Activated effector memory CD4-positive, alpha-beta T cell treated with Interleukin-2 at 50 U/mL for 16 hours (primary cell): ENCODE measurements at regions not wholly inside any gene's neighbourhood (a gene's known extent, or its start where the extent isn't known, plus 50 kb on each side); places are given as distances from the start of the nearest gene placed in this dataset.
"Not testable (repeated sequence)": the region's sequence is repeated elsewhere in the genome, so short reads cannot be mapped to it uniquely, and the experiment has no call there.

Experiments used
- DNase-seq: peaks from one replicate; pipeline ENCODE4 v3.0.0-alpha.2; 2020

- DNase-seq: no peak
Observed at GRCh38 chr14:104306450-104307040, 168.2 kb downstream of the KIF26A start.

GRCh38 chr14:104307246-104307626 is 168.8 kb downstream of the KIF26A start:
- DNase-seq: no peak

GRCh38 chr14:104307627-104308401 is 169.4 kb downstream of the KIF26A start:
- DNase-seq: no peak

GRCh38 chr14:104308534-104308933 is 170.1 kb downstream of the KIF26A start:
- DNase-seq: not testable (repeated sequence)

GRCh38 chr14:104309657-104310369 is 171.4 kb downstream of the KIF26A start:
- DNase-seq: no peak

- DNase-seq: no peak
Observed at GRCh38 chr14:104311358-104311757, 173.0 kb downstream of the KIF26A start.

GRCh38 chr14:104313674-104314073 is 175.3 kb downstream of the KIF26A start:
- DNase-seq: no peak

- no peak for DNase-seq
Observed at GRCh38 chr14:104314251-104314941, 176.0 kb downstream of the KIF26A start.

GRCh38 chr14:104315169-104315568 is 176.8 kb downstream of the KIF26A start:
- DNase-seq: no peak

- DNase-seq: no peak
Observed at GRCh38 chr14:104315625-104316024, 177.2 kb downstream of the KIF26A start.

- DNase-seq: no peak
Observed at GRCh38 chr14:104316121-104316722, 177.8 kb downstream of the KIF26A start.

- DNase-seq: no peak
Observed at GRCh38 chr14:104316723-104317491, 178.5 kb downstream of the KIF26A start.

GRCh38 chr14:104317492-104317805 is 179.1 kb downstream of the KIF26A start:
- DNase-seq: no peak

GRCh38 chr14:104317975-104318557 is 179.7 kb downstream of the KIF26A start:
- no peak for DNase-seq

- DNase-seq: no peak
Observed at GRCh38 chr14:104318558-104319490, 180.4 kb downstream of the KIF26A start.

GRCh38 chr14:104319491-104320241 is 181.3 kb downstream of the KIF26A start:
- no peak for DNase-seq

GRCh38 chr14:104320611-104321086 is 182.3 kb downstream of the KIF26A start:
- no peak for DNase-seq

- DNase-seq: no peak
Observed at GRCh38 chr14:104321088-104321801, 182.9 kb downstream of the KIF26A start.

- DNase-seq: no peak
Observed at GRCh38 chr14:104321802-104322130, 183.4 kb downstream of the KIF26A start.
